HepG2 (cell line): ENCODE measurements at regions not wholly inside any gene's neighbourhood (a gene's known extent, or its start where the extent isn't known, plus 50 kb on each side); places are given as distances from the start of the nearest gene placed in this dataset.

Experiments
- ATAC-seq: fragments of 200-7000 bp; cut with Tn5 transposase; 3 replicates; pipeline ENCODE4 v1.9.1; 2020; ENCODE audit warnings: mild to moderate bottlenecking, moderate library complexity
- BruUV-seq: library from RNA; stranded (reverse); fragments of 400-500 nt; replicated peaks from 2 replicates; lab custom pipeline; 2021; lab: Mats Ljungman, UMichigan
- CTCF ChIA-PET: fragments of 300-600 bp; formaldehyde crosslinking; extraction: SDS; loops from one replicate; lab custom pipeline; 2021; ENCODE audit warnings: low total read pairs, inconsistent platforms, low intra/inter-chr PET ratio; lab: Yijun Ruan, JAX
- POLR2A ChIA-PET: fragments of 350-600 bp; sonication (Branson Sonifier 250); formaldehyde crosslinking; loops from one replicate; lab custom pipeline; 2020; ENCODE audit warnings: antibody characterized with exemption, inconsistent platforms; lab: Yijun Ruan, JAX
- DNase-seq: peaks from one replicate; pipeline ENCODE4 v3.0.0-alpha.2; 2015; ENCODE audit warnings: low spot score
- FAIRE-seq: peaks from 3 replicates; lab custom pipeline; 2011; peaks lifted over from hg19 to GRCh38; lab: Jason Lieb, UNC
- H2AFZ ChIP-seq: one replicate; pipeline ENCODE4 v1.6.1; 2011; ENCODE audit warnings: low read length, inconsistent platforms
- H3K27ac ChIP-seq: fragments of 300-600 bp; 3 replicates; pipeline ENCODE4 v1.8.0; 2011; ENCODE audit warnings: mixed run types, mild to moderate bottlenecking, mixed read lengths, low read length, inconsistent platforms; ENCODE audit not compliant: insufficient read depth; ENCODE audit errors: extremely low read length
- H3K27me3 ChIP-seq, 2 experiments: fragments of 200-600 bp in 1 of 2; 2 replicates in 1 of 2; 3 replicates in 1 of 2; pipeline versions ENCODE4 v1.6.0 to v1.8.0; 2011; ENCODE audit warnings: low read length in 2 of 2, mild to moderate bottlenecking in 2 of 2, moderate library complexity in 2 of 2, inconsistent platforms in 1 of 2; ENCODE audit not compliant: insufficient read depth in 2 of 2, control insufficient read depth in 1 of 2
- H3K36me3 ChIP-seq, 2 experiments: fragments of 200-600 bp in 1 of 2; replicated peaks in 1 of 2; 2 replicates in 1 of 2; 3 replicates in 1 of 2; pipeline versions ENCODE4 v1.5.1 to v1.8.0; 2011; ENCODE audit warnings: low read length in 2 of 2, inconsistent platforms in 1 of 2; ENCODE audit not compliant: insufficient read depth in 2 of 2, control insufficient read depth in 1 of 2
- H3K4me1 ChIP-seq: 2 replicates; pipeline ENCODE4 v1.5.1; 2012; ENCODE audit warnings: low read length, inconsistent platforms; ENCODE audit not compliant: insufficient read depth
- H3K4me2 ChIP-seq: 2 replicates; pipeline ENCODE4 v1.6.0; 2011; ENCODE audit warnings: low read depth, low read length, inconsistent platforms
- H3K4me3 ChIP-seq, 3 experiments: fragments of 200-600 bp in 1 of 3; sonication (generic), shearing (Covaris generic) in 1 of 3; replicated peaks in 1 of 3; 2 replicates each; pipeline ENCODE4 v1.5.1; 2011 to 2016; ENCODE audit warnings: low read length in 3 of 3, inconsistent platforms in 2 of 3, low read depth in 2 of 3, mild to moderate bottlenecking in 2 of 3, control low read depth in 1 of 3, mixed read lengths in 1 of 3; ENCODE audit not compliant: insufficient read depth in 1 of 3
- H3K79me2 ChIP-seq: one replicate; pipeline ENCODE4 v1.6.1; 2011; ENCODE audit warnings: low read length, inconsistent platforms; ENCODE audit not compliant: insufficient read depth
- H3K9ac ChIP-seq: 2 replicates; pipeline ENCODE4 v1.6.0; 2011; ENCODE audit warnings: mild to moderate bottlenecking, low read depth, low read length, inconsistent platforms; ENCODE audit not compliant: insufficient read depth
- H3K9me3 ChIP-seq: 2 replicates; pipeline ENCODE4 v1.5.1; 2012; ENCODE audit warnings: mild to moderate bottlenecking, low read length
- H4K20me1 ChIP-seq: 2 replicates; pipeline ENCODE4 v1.6.0; 2011; ENCODE audit warnings: inconsistent platforms, mild to moderate bottlenecking, low read length, moderate library complexity; ENCODE audit not compliant: insufficient read depth
- IKZF1 ChIP-seq: fragments of 450-650 bp; IDR thresholded peaks from 2 replicates; pipeline ENCODE4 v1.7.1; 2016
- KDM4B ChIP-seq: sonication (generic); formaldehyde crosslinking; IDR thresholded peaks from 2 replicates; pipeline ENCODE4 v1.4.0; 2020; ENCODE audit warnings: missing genetic modification reagents
- NFIB ChIP-seq: sonication (generic); formaldehyde crosslinking; IDR thresholded peaks from 2 replicates; pipeline ENCODE4 v1.9.0; 2021; ENCODE audit warnings: missing genetic modification reagents, mild to moderate bottlenecking, borderline replicate concordance
- PAXIP1 ChIP-seq: sonication (generic); formaldehyde crosslinking; conservative IDR thresholded peaks from 2 replicates; pipeline ENCODE4 v1.4.0; 2020; ENCODE audit warnings: mild to moderate bottlenecking, missing genetic modification reagents, moderate library complexity
- REXO4 ChIP-seq: sonication (generic); formaldehyde crosslinking; IDR thresholded peaks from 2 replicates; pipeline ENCODE4 v1.8.0; 2022; ENCODE audit warnings: missing genetic modification reagents, mild to moderate bottlenecking, borderline replicate concordance
- RFXANK ChIP-seq: IDR thresholded peaks from 2 replicates; pipeline ENCODE4 v1.6.1; 2016
- RNF2 ChIP-seq: fragments of 450-650 bp; conservative IDR thresholded peaks from 2 replicates; pipeline ENCODE4 v1.6.1; 2016; ENCODE audit warnings: low read depth
- TCF12 ChIP-seq, 2 experiments: fragments of 450-650 bp in 1 of 2; sonication (generic) in 1 of 2; formaldehyde crosslinking in 1 of 2; IDR thresholded peaks; 2 replicates each; pipeline versions ENCODE4 v1.6.1 to v1.8.0; 2017 to 2022; ENCODE audit warnings: antibody characterized with exemption in 1 of 2, mild to moderate bottlenecking in 1 of 2, missing genetic modification reagents in 1 of 2, moderate library complexity in 1 of 2
- THRA ChIP-seq: sonication (generic); formaldehyde crosslinking; IDR thresholded peaks from 2 replicates; pipeline ENCODE4 v1.4.0; 2020; ENCODE audit warnings: missing genetic modification reagents, borderline replicate concordance
- ZNF646 ChIP-seq: sonication (generic); formaldehyde crosslinking; IDR thresholded peaks from 2 replicates; pipeline ENCODE4 v1.9.0; 2021; ENCODE audit warnings: mild to moderate bottlenecking, missing genetic modification reagents
- ZNF674 ChIP-seq: sonication (generic); formaldehyde crosslinking; IDR thresholded peaks from 2 replicates; pipeline ENCODE4 v1.5.0; 2020; ENCODE audit warnings: low read depth, mild to moderate bottlenecking, missing genetic modification reagents
- ZSCAN5A ChIP-seq: sonication (generic); formaldehyde crosslinking; IDR thresholded peaks from 2 replicates; pipeline ENCODE4 v1.8.0; 2022; ENCODE audit warnings: mild to moderate bottlenecking, missing genetic modification reagents, borderline replicate concordance
- in situ Hi-C: cut with HindIII; loops from 2 replicates; pipeline ENCODE4 v1.10.0; 2017; ENCODE audit warnings: low pct_unique_long_range_greater_than_20kb; ENCODE audit not compliant: extremely low pct_ligation_motif_present
- intact Hi-C: fragments of 100-400 bp; cut with micrococcal nuclease; formaldehyde crosslinking; loops from one replicate; pipeline ENCODE4 v1.10.0; 2022; ENCODE audit not compliant: unreplicated experiment

GRCh38 chr11:95466416-95466815 lies 235.4 kb upstream of the SESN3 start:
- Histone ChIP-seq H3K27me3 (no peaks in the 10 kb centered on the region), H2AFZ (no peak overlapping the region), H3K4me1 (no peaks in the 10 kb centered on the region), H3K9ac (no peak overlapping the region), H3K4me2 (no peak overlapping the region), H3K79me2 (no peaks in the 10 kb centered on the region), H3K27ac (no peak overlapping the region), H3K9me3 (no peaks in the 10 kb centered on the region), H4K20me1 (no peaks in the 10 kb centered on the region), H3K36me3 (no peaks in the 10 kb centered on the region), H3K4me3 (no peak overlapping the region)
- DNase-seq (no peak), ATAC-seq (no peak), FAIRE-seq (no peak)
- BruUV-seq, result no TSS peak
- ChIA-PET CTCF (no interaction called here), POLR2A (no interaction called here)
- in situ Hi-C loops, result no loop called here
- intact Hi-C loops, result no loop called here
- TF ChIP-seq RNF2, result no peak
- TF ChIP-seq KDM4B (CRISPR knock-in tag), result no peak
- no peak for TF ChIP-seq TCF12 (IDR thresholded peaks at IDR 0.05)
- no peak for TF ChIP-seq TCF12 (CRISPR knock-in tag; IDR thresholded peaks at IDR 0.05)
- TF ChIP-seq THRA (CRISPR knock-in tag), result no peak
- TF ChIP-seq REXO4, result no peak
- no peak for TF ChIP-seq ZSCAN5A (CRISPR knock-in tag)
- no peak for TF ChIP-seq ZNF674 (CRISPR knock-in tag)
- TF ChIP-seq IKZF1, result no peak
- no peak for TF ChIP-seq PAXIP1 (CRISPR knock-in tag)
- TF ChIP-seq NFIB, result no peak
- no peak for TF ChIP-seq ZNF646 (CRISPR knock-in tag)
- no peak for TF ChIP-seq RFXANK (CRISPR knock-in tag)
